Retina (tissue), 1 donor: ENCODE measurements at regions not wholly inside any gene's neighbourhood (a gene's known extent, or its start where the extent isn't known, plus 50 kb on each side); places are given as distances from the start of the nearest gene placed in this dataset.

Experiments used
- DNase-seq: peaks from one replicate; pipeline ENCODE4 v3.0.0-alpha.2; 2016

DNA sequence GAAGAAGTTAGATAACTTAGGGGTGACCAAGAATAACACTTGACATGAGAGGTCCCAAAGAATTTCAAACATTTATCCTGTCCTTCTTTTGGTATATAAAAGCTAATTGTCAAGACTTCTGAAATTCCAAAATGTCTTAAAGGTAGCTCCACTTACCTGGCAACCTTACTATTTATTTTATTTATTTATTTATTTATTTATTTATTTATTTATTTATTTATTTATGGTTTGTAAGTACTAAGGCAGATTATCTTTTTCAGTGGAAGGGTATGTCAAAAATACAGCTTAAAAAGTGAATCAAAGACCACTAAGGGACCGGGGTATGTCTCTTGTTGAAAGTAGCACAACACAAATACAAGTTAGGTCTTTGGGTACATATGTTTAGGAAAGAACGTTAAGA, 620.8 kb upstream of the B3GALT2 start:
- DNase-seq = no peak

DNA sequence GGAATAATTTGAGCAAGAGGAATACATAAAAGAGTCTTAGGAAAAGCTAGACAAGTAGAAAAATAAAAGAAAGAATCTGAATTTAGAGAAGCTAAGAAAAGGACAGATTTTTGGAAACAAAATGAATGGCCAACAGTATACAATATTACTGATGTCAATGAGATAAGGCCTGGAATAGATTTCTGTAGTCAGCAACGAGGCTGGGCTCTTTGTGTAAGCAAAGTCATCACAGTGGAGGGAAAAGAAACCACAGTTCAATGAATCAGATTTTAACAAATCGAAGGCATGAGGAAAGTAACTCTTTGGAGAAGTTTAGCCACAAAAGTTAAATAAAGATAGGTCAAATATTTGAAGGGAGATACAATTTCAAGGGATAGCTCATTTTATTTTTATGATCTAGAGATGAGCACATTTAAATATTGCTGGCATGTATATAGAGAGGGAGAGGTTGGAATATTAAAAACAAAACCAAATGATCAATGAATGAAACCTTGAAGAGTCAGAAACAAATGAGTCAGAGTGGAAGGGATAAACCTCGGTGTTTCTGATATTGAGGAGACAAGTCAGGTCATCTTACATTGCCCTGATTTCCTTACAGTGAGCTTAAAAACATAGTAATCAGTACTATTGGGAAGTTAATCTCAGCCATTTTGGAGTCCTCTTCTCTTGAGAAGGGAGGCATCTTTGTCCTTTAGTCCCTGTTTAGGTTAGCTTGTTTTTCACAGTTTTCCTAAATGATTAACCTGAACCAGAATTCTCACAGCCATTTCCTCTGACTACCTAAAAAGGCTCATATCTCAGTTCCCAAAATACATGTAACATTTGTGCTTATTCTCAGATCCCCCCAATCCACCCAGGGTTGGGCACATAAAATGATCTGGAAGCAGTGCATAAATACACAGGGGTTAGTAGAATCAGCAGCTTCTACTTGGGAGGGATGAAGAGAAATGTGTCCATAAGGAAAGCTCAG, 620.0 kb upstream of the B3GALT2 start:
- no peak for DNase-seq

DNA sequence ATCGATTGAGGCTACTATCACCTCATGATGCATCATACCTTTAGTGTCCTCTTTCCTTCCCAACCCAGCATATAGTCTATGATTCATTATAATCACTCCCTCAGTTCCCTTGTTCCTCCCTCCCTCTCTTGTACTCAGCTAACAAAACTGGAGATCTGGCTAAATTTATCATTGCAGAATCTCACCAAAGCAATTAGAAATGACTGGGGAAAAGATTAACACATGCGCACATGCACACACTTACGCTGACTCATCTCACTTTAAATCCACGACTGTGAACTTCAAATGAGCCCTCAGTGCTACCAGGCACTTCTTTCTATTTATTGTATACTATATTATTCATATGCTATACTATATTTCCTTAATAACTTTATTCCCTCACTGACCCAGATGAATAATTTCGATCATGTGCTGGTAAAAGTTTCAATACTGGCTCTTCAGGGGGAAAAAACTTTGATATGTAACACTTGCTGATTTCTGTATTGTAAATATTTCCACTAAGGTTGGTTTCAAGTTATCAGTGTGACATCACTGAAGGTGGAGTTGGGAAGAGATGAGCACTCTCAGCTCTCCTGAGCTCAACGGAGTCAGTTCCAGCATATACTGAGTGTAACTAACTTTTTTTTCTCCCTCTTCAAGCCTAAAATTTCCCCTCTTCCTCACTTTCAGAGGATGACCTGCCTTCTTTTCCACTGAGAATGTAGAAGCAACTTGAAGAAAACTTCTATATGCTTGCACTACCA, 613.7 kb upstream of the B3GALT2 start:
- no peak for DNase-seq

DNA sequence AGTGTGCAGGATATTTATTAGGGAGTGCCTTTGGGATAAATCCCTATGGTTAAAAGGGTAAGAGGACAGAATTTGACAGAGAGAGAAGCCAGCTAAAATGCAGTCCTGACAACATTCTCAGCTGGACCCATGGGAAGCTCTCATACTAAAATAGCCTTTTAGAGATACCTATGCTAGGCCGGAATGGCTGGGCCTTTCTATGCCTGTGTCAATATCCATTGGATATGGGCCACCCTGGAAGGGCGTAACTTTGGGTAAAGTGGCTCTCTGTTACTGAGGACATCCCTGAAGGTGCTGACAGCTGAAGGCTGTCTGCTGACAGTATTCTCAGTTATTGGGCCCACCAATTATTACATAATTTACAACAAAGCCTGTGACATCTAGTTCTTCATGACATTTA, 613.0 kb upstream of the B3GALT2 start:
- no peak for DNase-seq

DNA sequence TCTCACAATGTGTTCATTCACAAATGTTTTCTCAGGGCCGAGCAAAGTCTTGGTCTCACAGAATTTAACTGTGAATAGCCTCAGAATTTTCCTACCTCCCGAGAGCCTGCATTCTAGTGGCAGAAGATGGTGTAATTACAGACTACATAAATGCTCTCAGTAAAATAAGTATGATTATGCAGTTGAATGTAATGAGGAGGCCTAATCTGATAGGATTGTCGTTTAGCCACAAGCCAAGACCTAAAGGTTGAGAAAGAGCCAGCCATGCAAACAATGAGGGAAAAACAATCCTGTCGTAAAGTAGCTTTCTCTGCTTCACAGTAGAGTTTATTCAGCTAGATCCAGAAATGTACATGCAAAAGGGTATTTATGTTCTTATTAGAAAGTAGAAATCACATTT, 607.8 kb upstream of the B3GALT2 start:
- DNase-seq = no peak

DNA sequence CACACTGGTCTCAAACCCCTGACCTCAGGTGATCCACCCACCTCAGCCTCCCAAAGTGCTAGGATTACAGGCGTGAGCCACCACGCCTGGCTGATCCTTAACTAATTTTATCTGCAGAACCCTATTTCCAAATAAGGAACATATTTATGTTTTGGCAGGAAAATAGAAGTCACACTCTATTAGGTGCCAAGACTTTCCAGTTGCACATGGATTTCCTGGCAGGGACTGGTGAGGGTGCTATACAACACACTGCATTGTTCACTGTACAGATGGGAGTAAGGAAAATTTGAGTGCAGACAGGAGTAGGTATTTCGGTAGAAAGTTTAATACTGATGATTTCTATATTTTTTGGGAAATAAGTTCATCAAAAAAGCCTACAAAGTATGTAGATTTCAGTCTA, 605.3 kb upstream of the B3GALT2 start:
- no peak for DNase-seq

DNA sequence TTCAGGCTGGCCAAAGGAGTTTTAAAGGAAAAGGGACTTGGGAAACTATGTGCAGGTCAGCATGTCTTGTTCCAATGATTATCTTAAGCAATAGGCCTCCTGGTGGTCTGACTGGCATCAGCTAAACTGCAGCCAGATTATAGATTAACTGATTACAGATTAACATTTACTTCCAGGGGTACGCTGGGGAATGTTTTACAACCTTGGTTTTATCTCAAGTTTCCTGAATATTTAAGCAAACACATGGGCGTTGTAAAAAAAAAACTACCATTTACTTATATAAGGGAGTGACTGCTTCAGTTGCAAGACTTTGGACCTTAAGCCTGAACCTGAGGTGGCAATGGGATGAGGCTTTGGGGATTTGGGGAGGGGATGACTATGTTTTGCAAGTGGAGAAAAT, 600.6 kb upstream of the B3GALT2 start:
- DNase-seq = no peak

DNA sequence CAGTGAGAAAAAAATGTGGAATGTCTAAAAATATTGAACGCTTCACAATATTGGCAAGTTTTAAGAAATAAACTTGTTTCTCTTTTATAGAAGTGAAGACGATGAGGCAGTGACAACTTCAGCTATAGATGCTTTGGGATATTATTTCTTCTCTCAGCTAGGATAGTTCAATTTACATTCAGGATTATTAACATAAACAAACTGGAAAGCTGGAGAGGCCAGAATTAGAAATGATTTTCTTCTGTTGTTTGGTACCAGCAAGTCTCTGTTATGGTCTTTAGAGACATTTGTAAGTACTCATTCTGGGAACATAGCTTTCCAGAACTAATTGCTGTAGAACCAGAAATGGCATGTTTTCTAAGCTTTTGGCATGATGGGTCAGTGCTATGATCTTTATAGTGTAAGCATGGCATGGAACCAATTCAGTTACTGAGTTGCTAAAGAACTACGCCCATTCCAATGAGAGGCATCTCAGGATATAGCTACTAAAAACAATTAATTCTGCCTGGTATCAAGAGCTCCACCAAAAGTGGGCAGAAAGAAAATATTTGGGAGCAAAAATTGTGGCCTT, 599.5 kb upstream of the B3GALT2 start:
- no peak for DNase-seq

DNA sequence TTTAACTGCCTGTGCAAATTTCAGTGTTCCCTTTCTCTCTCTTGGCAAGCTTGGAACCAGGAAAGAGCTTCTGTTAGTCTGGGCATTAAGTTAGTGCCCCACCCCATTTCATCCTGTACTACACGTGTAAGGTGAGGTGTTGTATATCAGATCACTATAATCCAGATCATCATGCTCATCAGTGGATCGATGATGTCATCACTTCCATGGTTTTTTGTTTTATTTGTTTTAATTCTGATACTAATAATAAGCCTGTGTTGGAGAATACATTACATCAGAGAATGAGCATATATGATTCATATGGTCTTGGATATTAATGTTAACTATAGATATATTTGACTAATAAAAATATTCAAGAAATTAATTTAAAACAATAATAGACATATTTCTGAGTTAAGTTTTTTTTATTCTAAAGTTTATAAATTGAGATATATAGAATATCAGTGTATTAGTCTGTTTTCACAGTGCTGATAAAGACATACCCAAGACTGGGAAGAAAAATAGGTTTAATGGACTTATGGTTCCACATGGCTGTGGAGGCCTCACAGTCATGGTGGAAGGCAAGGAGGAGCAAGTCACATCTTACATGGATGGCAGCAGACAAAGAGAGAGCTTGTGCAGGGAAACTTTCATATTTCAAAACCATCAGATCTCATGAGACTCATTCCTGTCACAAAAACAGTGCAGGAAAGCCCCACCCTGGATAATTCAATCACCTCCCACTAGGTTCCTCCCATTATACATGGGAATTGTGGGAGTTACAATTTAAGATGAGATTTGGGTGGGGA, 588.3 kb upstream of the B3GALT2 start:
- DNase-seq = no peak

DNA sequence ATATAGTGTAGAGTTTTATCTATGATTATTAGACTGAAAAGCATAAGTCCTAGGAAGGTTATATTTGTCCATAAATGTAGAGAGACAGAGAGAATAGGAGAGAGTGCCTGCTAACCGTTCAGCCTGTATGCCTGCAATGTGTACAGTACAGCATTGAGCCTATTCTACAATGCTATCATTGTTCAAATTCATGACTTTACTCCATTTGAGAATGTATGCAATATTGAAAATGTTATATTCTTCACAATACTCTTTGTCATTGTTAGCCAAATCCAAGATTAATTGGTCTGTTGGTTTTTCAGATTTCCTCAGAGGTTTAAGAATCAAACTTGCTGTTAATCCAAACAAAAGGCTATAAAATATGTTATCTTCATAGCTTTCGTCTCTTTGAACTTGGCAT, 585.2 kb upstream of the B3GALT2 start:
- DNase-seq = no peak

DNA sequence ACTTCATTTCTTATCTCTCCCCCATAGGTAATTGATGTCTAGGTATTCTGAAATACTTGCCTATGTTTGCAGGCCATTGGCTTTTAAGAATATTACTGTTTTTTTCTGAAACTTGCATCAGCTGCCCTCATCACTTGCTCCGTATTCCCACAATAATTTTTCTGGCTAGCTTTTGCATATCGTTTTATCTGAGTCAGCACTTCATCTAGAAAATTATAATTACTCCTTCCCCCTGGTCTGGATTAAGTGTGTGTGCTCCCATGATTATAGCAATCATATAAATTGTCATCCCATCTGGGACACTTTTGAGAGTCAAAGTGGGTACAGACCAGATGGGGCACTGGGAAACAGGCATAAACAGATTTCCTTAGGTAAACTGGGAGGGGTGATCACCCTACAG, 583.2 kb upstream of the B3GALT2 start:
- DNase-seq = no peak

DNA sequence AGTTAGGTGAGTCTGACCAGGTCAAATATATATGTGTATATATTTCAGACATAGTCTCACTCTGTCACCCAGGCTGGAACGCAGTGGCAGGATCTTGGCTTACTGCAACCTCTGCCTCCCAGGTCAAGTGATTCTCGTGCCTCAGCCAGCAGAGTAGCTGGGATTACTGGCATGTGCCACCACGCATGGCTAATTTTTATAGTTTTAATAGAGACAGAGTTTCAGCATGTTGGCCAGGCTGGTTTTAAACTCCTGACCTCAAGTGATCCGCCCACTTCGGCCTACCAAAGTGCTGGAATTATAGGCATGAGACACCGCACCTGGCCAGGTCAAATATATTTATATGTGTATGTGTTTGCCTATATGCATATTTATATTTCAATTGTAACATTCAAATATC, 581.5 kb upstream of the B3GALT2 start:
- no peak for DNase-seq

DNA sequence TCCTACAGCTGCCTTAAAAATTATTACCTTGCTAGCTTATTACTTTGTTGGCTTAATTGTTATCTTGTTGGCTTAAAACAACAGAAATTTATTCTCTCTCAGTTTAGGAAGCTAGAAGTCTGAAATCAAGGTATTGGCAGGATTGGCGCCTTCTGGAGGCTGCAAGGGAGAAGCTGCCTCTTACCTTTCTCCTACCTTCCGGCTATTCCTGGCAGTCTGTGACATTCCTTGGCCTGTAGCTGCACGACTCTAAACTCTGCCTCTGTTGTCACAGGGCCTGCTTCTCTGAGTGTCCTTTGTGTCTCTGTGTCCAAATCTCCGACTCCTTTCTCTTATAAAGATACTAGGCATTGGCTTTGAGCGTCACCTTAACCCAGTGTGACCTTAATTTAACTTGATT, 579.9 kb upstream of the B3GALT2 start:
- no peak for DNase-seq

DNA sequence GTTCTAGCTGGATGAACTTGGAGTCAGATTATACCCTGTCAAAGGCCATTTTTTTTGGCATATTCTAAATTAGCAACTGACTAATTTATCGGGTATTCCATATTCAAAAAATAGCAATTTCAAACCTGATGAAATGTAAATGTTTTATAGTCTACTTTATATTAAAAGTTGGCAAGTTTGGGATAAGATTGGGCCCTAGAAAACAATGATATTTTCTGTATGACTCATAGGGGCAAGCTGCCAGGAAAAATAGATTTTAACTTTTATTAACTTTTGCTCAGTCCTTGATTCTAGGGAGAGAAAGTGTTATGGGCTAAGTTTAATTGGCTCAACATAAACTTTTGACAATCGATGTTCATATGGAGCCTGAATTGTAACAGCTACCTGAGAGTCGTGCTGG, 576.9 kb upstream of the B3GALT2 start:
- DNase-seq = no peak

DNA sequence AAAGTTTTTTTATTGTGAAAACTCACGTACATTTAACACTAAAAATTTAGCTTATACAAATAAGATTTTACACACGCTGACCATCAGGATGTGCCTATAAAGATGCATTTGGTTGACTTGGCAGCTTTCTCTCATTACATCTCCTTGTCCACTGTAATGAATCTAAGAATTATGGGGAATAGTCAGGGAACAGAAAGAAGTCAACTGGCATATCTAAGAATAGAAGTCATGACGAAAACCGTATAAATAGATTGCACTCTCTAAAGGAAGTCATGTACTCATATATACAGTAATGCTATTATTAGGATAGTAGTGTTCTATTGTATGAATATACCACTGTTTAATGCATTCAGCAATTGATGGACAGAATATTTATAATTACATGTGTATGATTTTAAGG, 575.8 kb upstream of the B3GALT2 start:
- DNase-seq = no peak

DNA sequence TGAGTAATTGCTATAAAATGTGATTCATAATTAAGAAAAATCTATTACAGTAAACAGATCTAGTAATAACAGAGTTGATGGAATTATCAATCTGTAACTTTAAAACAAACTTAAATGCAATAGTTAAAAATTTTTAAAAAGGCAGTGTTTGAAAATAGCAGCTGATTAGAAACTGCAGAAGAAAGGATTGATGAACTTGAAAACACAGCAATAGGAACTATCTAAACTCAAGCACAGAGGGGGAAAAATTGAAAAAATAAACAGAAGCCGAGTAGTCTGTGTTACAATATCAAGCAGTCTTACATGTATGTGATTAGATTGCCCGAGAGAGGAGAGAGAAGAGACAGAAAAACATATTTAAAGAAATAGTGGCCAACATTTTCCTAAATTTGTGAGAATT, 569.0 kb upstream of the B3GALT2 start:
- no peak for DNase-seq

DNA sequence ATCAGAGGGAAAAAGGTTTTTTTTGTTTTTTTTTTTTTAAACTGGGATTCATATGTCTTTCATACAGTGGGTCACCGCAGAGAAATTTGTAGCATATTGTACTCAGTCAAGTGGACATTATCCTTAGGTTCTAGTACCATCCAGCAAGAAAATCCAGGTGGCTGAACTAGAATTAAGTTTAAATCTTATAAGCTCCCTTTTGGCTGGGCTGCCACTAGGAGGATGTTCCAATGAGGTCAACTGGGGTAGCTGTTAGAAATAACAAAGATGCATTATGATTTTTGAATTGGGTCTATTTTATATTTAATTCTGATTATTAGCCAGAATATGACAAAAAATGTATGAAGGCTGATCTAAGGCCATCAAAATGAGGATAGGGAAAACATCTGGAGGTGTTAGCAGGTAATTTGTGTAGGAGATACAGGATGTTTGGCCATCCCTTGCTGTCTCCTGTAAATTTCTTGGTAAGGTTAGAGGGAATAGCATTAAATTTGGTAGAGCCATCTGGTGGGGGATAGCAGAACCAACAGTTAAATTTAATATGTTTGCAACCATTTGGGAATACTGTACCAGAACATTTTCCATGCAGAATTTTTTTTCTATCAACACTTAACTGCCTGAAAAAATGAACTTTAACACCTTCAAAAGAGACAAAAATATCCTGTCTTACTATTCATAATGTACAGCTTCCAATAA, 568.5 kb upstream of the B3GALT2 start:
- no peak for DNase-seq

DNA sequence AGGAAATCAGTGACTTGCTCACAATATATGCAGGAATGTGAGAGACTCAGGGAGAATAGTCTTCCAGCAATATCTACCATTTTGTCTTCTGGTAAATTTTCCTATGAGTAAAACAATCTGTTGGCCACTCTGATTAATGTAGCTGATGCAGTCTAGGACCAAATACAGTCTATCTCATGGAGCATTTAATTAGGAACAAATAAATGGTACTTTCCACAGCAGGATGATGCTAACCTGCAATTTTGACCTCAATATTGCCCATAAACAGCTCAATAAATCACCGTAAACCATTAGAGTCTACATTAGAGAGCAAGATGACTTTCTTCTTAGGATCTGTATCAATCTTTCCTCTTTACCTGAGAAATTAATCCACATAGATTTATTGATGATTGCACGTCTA, 567.7 kb upstream of the B3GALT2 start:
- no peak for DNase-seq

DNA sequence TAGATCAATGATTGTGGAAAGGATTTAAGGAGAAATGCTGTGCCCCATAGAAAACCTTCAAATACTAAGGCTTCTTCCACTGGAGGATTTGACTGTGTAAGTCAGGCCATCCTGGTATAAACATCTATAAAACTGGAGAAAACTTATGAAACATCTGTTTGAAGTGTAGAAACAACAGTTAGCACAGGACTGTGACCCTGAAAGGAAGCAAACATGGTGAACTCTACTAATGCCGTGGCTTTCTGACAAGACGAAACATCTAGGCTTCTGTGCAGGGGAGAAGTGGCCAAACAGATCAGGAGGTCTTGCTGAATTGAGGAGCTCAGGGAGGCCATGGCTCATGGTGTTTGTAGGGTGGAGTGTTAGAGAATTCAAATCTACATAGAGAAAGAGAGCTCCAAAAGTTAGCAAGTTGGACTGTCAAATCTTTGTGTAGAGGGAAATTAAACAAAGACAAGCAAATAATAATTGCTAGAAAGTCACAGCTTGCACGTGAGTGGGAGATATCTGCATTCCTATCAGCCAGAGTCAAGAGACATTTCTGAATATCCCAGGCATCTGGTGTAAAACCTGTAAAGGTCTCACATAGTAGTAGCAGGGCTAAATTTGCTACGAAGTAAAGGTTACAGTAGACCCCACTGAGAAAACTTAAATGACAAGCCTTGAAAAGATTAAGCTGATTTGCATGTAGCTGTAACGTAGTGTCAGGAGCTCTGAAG, 566.8 kb upstream of the B3GALT2 start:
- DNase-seq = no peak

DNA sequence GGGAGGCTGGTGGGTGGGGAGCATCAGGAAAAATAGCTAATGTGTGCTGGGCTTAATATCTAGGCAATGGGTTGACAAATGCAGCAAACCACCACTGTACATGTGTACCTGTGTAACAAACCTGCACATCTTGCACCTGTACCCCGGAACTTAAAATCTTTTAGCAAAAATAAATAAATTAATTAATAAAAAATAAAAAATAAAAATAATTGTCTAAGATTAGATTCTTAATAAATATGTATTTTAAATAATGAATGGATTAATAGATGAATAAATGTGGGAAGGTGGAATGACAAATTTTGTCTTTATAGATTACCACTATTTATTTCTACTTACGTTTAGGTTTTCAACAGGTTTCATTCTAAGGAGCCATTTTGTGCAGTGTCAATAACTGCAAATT, 563.5 kb upstream of the B3GALT2 start:
- DNase-seq = no peak

DNA sequence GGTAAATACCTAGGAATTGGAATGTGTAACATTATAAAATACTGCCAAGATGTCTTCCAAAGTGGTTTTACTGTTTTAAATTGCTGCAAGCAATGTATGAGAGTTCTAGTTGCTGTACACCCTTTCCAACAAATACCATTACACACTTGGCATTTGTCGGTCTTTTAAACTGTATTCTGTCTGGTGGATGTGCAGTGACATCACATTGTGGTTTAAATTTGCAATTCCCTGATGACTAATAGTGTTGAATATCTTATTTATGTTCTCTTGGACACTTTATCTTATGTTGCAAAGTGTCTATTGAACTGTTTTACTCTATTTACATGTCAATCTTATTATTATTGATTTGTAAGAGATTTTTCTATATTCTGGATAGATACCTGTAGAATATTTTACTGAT, 561.2 kb upstream of the B3GALT2 start:
- no peak for DNase-seq

DNA sequence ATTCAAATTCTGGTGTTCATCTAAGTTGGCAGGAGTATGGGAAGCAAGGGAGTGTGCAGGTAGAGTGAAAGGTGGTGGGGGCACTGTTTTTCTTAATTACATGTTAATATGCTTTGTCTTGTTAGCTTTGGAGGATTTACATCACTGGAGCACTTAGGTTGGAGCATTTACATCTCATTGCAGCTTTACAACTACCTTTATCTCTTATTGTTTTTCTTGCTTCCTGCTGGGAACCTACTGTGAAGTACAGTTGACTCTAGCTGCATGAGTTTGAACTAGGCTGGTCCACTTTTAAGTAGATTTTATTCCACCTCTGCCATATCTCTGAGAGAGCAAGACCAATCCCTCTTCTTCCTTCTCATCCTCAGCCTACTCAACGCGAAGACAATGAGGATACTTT, 554.8 kb upstream of the B3GALT2 start:
- DNase-seq = no peak
